ENCODE measurements at regions not wholly inside any gene's neighbourhood (a gene's known extent, or its start where the extent isn't known, plus 50 kb on each side); places are given as distances from the start of the nearest gene placed in this dataset.

- no peak for DNase-seq
Measured at GRCh38 chr11:115670538-115671205, 166.5 kb upstream of the CADM1 start.

DNA sequence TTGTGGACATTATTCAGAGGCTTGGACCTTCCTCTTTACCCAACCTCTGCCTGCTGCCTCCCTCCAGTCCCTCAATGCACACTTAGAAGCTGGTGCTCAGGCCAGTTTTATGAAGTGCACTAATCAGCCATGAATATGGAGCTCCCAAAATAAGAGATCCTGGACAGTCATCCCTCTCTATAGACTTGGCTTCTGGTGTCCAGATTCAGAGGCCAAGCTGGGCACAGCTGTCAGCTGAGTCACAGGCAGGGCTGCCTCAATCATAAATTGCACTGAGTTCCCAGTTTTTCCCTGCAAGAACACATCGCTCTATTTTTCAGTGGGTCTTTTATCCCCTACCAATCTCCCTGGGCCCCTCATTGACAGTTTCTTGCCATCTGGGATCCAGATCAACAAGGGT is 161.7 kb upstream of the CADM1 start:
- no peak for DNase-seq

DNA sequence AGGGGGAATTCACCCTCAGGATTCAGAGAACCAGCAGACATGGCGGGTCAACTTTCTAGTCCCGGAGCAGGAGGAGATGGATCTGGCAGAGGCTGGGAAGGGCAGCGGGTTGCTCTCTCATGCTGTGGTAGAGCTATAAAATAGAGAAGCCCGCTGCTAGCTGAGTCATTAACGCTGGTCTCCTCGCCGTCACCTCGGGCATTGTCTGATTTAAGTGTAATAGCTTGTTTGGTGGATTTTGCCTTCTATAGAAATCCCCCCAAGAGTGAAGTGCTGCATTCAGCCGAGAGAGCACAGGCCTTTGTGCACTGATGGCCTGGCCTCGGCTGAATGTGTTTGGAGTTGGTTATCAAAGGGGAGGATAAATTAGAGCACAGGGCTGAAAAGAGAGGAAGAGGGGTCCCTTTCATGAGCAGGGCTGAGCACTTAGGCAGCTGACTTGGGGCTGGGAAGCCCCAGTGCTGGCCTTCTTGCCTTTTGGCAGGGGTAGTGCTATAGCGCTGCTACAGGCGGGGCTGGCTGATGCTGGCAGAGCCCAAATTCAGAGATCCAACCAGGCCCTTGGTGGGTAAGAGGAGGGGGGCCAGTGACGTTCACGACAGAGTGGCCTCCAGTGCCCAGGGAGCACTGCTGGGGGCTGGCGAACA is 161.1 kb upstream of the CADM1 start:
- no peak for DNase-seq

- no peak for DNase-seq
Measured at GRCh38 chr11:115664313-115664712, 160.1 kb upstream of the CADM1 start.

- no peak for DNase-seq
Measured at GRCh38 chr11:115663790-115664189, 159.6 kb upstream of the CADM1 start.

DNA sequence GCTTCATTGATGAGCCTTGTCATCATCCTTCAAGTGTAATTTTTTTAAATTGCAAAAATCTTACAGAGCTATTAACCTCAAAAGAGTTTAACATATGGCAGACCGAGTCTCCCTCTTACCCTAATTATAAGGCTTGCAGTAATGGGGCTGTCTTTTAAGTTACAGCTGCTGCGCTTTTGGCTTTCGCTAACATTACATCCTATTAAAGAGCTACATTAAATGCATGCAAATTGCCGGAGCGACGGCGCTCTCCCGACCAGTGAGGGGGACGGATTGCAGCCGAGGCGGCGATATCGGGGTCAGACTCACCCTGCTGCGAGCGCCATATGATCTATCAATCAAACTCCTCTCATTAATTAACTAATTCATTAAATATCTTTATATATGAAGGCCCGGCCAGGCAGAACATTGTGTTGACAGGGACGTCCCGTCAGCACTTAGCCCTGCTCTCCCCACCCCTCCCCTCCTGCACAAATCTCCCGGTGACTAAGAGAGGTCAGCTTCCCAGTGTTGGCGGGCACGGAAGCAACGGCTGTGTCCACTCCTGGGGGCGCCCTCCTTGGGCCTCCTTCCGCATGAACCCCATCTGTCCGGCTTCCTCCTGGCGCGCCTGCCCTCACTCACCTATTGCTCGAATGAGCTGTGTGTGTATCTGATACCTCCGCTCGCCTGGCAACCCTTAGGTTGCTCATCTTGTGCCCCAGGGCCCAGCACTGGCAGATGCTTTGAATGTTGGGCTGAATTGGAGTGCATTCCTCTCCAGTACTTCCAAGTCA is 156.0 kb upstream of the CADM1 start:
- no peak for DNase-seq

DNA sequence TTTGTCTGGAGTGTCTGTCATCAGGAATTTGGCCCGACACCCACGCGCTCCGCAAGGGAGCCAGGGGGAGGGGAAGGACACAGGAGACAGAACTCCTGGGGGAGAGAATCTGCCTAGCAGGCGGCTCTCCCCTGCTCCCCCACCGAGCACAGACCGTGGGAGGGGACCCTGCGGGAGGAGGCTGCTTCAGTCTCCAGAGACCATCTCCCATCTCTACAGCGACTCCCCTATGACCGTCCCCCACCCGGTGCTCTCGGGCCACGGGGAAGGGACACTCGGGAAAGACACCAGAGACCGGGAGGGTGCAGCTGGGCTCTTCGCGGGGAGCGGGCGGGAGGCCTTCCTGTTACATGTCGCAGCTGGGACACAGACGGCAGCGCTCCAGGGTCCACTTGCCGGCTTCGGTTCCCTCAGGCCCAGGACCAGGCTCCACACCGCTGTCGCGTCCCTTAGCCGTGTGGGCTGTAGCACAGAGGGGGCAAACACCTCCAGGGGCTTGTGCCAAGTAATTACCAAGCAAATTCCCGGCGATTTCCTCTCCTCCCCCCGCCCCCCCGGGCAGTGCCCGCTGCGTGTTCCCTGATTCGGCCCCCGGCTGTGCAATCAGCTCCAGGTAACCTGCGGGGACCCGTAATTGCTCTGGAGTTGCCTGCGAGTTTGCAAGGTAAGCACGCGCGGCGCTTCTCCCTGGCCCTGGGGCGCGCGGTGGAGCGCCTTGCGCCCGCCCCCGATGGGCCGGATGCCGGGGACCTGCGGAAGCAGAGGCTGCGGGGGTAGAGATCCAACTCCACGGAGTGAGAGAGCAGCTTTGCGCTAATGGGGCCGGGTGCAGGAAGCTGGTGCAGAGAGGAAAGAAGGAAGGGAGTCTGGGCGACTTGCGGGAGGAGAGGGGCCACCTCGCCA is 155.1 kb upstream of the CADM1 start:
- DNase-seq: no peak

DNA sequence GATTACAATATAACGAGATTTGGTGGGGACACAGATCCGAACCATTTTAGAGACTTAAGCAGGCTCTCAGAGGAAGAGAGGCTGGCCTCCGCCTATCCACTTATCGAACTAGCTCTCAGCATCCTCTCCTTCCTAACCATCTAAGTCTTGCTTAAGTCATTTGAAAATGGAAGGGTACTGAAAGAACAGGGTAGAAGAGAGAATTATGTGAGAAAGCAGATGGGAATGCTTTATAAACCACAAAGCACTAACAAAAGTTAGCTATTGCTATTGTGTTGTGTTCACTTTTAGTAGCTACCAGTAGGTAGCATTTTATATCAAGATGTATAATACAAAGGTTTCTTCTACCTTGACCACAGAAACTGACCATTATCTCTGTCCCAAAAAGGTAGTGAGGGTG is 153.4 kb upstream of the CADM1 start:
- no peak for DNase-seq

DNA sequence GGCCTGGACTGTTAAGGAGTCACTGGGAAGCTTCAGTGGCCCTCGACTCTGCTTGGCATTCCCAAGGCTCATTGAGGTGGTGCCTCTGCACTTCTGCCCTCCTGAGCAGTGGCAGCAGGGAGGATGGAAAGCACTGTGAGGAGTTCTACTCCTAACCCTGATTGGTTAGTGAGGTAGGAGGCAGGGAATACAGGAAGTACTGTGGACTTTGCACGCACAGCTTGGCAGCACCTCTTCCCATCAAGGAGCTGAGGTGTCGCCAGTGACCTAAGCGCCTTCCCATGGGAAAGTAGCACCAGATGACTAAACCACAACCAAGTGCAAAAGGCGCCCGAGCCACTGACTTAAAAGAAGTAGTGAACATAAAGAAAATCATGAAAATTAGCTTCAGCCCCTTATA is 152.5 kb upstream of the CADM1 start:
- no peak for DNase-seq

- DNase-seq: no peak
Measured at GRCh38 chr11:115656041-115656440, 151.8 kb upstream of the CADM1 start.

DNA sequence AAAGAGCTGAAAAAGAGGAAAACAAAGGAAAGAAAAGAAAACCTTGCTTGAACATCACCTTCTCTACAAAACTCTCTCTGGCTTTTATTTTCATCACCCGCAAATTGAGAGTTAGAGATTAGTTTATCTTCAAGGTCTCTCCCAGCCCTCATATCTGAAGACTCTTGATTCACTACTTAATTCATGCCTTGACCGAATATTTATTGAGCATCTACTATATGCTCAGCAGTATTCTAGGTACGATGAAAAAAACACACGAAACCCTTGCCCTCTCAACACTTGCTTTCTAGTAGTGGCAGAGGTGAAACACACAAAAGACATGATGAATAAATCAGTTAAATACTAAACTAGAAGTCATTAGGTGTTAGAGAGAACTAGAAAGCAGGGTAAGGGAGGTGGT is 150.6 kb upstream of the CADM1 start:
- no peak for DNase-seq

DNA sequence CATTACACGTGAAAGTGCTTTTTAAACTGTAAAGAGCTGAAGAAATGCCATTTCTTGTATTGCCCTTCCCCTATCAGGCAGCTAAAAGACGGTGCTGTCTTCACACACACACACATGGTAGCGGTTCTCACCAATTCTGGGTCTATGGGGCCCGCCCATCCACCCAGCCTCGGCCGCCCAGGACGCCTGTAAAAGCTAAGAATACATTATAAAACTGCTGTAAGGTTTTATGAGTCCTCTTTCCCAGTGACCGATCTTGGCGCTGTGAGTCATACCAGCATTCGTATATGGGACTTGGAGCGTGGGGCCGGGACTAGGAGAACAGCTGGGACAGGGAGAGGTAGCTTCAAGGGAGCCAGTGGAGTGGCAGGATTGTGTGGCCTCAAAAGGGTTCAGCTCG is 149.7 kb upstream of the CADM1 start:
- no peak for DNase-seq

GRCh38 chr11:115653076-115653475 is 148.9 kb upstream of the CADM1 start:
- no peak for DNase-seq

DNA sequence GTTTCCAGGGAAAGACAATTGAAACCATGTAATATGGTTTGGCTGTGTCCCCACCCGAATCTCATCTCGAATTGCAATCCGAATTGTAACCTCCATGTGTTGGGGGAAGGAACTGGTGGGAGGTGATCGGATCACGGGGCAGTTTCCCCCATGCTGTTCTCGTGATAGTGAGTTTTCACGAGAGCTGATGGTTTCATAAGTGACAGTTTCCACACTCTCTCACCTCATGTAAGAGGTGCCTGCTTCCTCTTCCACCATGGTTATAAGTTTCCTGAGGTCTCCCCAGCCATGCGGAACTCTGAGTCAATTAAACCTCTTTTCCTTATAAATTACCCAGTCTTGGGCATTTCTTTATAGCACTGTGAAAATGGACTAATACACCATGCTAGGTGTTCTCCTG is 148.3 kb upstream of the CADM1 start:
- no peak for DNase-seq

DNA sequence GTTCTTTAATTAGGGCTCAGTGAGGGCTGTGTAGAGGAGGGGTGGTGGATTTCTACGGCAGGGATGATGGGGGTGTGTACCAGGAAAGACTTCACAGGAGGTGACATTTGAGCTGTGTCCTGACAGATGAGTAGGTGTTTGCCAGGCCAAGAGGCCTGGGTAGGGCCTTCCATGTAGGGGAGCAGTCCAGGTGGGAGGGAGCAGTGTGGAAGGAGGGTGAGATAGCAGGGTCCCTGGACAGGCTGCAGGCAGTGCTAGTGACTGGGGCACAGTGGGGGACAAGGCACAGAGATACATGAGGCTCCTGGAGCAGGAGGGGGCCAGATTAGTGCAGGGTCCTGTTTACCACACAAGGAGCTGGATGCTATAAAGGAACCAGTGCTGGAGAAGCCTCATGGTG is 147.9 kb upstream of the CADM1 start:
- DNase-seq: no peak

DNA sequence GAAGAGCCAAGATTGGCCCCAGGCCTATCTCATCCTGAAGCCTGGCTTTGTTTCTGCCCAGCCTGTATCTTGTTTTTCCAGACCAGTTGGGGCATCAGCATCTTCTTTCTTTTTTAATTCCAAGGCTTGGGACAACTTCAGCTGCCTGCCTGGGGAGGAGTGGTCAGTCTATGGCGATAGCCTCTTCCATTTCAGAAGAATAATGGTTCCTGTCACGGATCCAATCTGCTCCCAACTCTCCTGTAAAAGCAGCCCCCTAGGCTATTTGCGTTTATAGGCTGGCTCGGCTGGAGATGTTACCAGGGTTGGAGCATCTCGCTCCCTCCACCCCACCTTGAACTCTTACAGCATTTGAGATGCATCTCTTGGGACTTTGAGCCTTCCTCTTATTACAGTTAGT is 145.2 kb upstream of the CADM1 start:
- DNase-seq: no peak

DNA sequence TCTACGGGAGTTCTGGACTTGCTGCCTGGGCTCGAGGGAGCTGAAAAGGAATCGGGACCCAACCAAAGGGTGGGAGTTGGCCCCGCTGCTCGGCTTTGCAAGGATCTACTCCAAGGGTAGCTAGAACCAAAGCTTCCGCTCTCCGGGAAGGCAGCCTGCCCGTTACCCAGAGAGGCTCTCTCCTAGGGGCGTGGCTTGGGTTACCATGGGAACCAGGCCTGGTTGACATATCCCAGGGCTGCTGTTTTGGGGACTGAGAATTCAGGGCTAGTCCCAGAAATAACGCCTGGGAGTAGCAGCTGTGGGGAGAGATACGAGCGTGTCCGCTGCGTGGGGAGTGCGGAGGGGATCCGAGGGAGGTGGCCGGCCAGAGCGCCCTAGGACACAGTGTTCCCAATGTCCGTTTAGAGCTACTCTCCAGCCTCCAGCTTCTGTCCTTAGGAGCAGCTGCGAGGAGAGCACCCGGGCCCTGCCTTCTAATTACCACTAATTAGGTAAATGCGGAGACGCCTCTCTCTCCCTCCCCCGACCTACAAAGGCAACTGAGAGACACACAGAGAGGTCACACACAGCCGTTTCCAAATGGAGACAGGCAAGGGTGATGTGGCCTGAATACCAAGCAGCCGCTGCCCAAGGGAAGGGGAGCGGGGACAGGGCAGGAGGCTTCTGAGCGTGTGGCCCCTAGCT is 141.6 kb upstream of the CADM1 start:
- no peak for DNase-seq

- DNase-seq: no peak
Measured at GRCh38 chr11:115644856-115645255, 140.6 kb upstream of the CADM1 start.

DNA sequence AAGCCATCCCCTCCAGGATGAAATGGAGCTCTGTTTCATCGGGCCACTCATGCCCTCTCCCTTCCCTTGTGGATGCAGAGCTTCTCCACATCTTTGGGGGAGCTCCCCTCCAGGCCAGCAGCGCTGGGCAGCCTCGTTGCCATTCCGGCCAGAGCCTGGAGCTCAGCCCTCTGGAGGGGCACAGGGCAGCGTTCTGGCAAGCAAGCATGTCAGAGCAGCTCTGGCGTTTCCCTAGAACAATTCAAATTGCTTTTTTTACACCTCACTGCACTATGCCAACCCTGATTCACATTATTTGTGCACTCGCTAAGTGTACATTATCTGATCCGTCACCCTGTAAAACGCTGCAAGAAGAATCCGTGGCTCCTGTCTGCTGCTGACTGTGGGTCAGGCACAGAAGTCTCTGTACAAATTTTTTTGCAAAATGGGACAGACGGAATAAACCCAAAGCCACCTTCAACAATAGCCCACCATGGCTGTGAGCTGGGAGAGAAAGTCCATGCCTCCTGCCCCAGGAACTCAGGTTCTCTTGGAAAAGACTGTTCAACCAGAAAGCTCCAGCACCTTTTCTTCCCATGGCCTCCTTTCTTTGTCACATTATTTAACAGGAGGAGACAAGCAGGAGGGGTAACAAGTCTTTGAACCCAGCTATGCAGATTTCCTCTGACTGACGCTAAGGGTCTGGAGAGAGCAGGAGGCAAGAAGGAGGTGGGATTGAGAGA is 139.5 kb upstream of the CADM1 start:
- no peak for DNase-seq

DNA sequence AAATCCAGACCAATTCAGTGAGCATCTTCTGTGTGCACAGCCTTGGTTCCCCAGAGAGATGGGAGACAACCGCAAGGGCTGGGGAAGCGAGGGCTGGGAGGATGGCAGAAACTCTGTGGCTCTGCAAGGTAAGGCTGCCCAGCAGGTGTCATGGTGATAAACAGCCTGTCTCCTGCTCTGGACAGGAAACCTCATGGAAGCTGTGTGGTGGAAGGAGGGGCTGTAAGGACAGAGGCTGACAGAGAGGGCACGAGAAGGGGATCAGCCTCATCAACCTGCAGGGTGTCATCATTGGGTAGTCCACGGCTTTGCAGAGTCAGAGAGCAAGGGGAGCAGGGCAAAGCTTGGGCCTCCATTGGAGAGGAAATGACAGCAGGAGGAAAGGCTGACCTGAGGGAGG is 138.4 kb upstream of the CADM1 start:
- DNase-seq: no peak

DNA sequence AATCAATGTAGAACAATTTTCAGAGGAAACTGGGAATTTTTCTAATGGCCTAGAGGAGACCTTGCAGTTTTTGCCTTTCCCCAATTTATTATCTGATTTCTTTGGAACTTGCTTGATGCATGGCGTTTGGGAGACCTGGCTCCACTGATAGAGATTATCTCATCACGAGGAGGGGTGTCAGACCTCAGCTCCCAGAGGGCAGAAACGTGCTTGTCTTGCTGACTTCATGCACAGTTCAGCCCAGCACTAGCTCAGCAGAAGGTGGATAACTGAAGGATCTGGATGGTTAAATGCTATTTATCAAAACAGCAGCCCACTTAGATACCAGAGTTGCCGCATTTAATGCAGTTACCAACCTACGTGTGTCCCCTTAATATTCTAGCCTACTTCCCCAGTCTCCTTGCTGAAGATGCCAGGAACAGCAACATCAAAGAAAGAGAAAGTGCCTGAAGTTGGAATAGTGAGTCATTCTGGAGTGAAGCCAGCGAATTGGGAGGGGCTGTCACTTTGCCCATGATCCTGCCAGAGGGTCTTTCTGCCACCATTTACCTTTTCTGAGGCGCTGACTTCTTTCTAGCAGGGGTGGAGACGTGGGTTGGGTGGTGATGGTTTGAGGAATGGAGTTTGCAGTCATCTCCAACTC is 133.5 kb upstream of the CADM1 start:
- DNase-seq: no peak

Data from stimulated activated CD4-positive, alpha-beta T cell treated with anti-CD3 and anti-CD28 coated beads, Interleukin-15, amount 100 ng/mL, for 24 hours (primary cell).